ENCODE measurements at regions not wholly inside any gene's neighbourhood (a gene's known extent, or its start where the extent isn't known, plus 50 kb on each side); places are given as distances from the start of the nearest gene placed in this dataset.

- TF ChIP-seq RAD21 (IDR thresholded peaks at IDR 0.05) (no peak), CTCF (IDR thresholded peaks at IDR 0.05; ENCODE audit: low read depth, low read length, missing input control) (no peak), FOXA1 (IDR thresholded peaks at IDR 0.05) (no peak), REST (IDR thresholded peaks at IDR 0.05) (no peak), SP1 (IDR thresholded peaks at IDR 0.05) (no peak)
Observed at GRCh38 chr15:69656271-69657030, 203.8 kb downstream of the RPLP1 start.

Data from liver (tissue), 3 donors.